ENCODE measurements at regions not wholly inside any gene's neighbourhood (a gene's known extent, or its start where the extent isn't known, plus 50 kb on each side); places are given as distances from the start of the nearest gene placed in this dataset.

GRCh38 chr20:40463171-40463570, 225.9 kb downstream of the MAFB start:
- CTCF ChIA-PET (ENCODE audit: partially characterized antibody) = no interaction called here
- Histone ChIP-seq H3K4me2 (ENCODE audit: insufficient read depth in 1 of 2, low read depth in 2 of 2, low read length in 2 of 2) (no peak overlapping the region), H3K4me1 (replicated peaks in 1 of 4; ENCODE audit: control insufficient read depth in 3 of 4, insufficient read depth in 4 of 4, low read length in 3 of 4) (no peaks in the 10 kb centered on the region), H3K56ac (replicated peaks; ENCODE audit: insufficient read length, low read depth, low read length) (no peak overlapping the region), H2BK12ac (ENCODE audit: low read depth, low read length) (no peak overlapping the region), H3K27ac (ENCODE audit: low read depth, low read length) (no peak overlapping the region), H3K9ac (replicated peaks in 1 of 4; ENCODE audit: extremely low read depth in 1 of 4, low read depth in 3 of 4, low read length in 3 of 4) (no peak overlapping the region), H2BK15ac (ENCODE audit: low read length) (no peak overlapping the region), H4K91ac (replicated peaks; ENCODE audit: insufficient read length, low read length) (peak overlapping the region; percentile 27), H4K20me1 (replicated peaks in 1 of 2; ENCODE audit: control insufficient read depth in 1 of 2, insufficient read depth in 2 of 2, low read length in 2 of 2) (no peaks in the 10 kb centered on the region), H3K27me3 (replicated peaks in 1 of 4; ENCODE audit: control insufficient read depth in 3 of 4, extremely low read depth in 1 of 4, insufficient read depth in 3 of 4, low read length in 3 of 4) (no peaks in the 10 kb centered on the region), H3K9me3 (ENCODE audit: insufficient read depth in 2 of 2, low read depth in 1 of 2, low read length in 1 of 2) (no peaks in the 10 kb centered on the region), H4K5ac (ENCODE audit: insufficient read length, low read depth, low read length) (no peak overlapping the region), H3K79me1 (ENCODE audit: low read depth, low read length) (no peaks in the 10 kb centered on the region), H3K23ac (ENCODE audit: insufficient read length) (no peak overlapping the region), H3K23me2 (ENCODE audit: low read depth, low read length) (no peaks in the 10 kb centered on the region), H4K8ac (ENCODE audit: extremely low read depth, insufficient read depth, low read length) (peak overlapping the region; percentile 45; the same call in 1 of the 2 replicates), H3K4me3 (ENCODE audit: extremely low read depth in 1 of 4, insufficient read depth in 2 of 4, low read depth in 3 of 4, low read length in 4 of 4) (no peak overlapping the region), H2AFZ (ENCODE audit: low read length) (0 out of 2 replicates have a peak overlapping the region, but pooled peaks have one; percentile 6), H2BK120ac (replicated peaks; ENCODE audit: low read depth, low read length) (no peak overlapping the region), H3K18ac (ENCODE audit: extremely low read depth, low read length) (0 out of 2 replicates have a peak overlapping the region, but pooled peaks have one; percentile 11), H2AK5ac (ENCODE audit: low read depth, low read length) (no peak overlapping the region), H3K79me2 (ENCODE audit: control insufficient read depth in 1 of 2, insufficient read depth in 2 of 2, low read length in 2 of 2) (no peaks in the 10 kb centered on the region), H3K36me3 (ENCODE audit: control insufficient read depth in 2 of 4, insufficient read depth in 4 of 4, low read length in 3 of 4) (no peaks in the 10 kb centered on the region), H3K14ac (ENCODE audit: insufficient read length) (no peak overlapping the region), H2BK5ac (ENCODE audit: low read depth, low read length) (peak overlapping the region; percentile 56; the same call in 1 of the 2 replicates), H3K4ac (replicated peaks; ENCODE audit: insufficient read length, low read depth, low read length) (peak overlapping the region; percentile 13), H2BK20ac (ENCODE audit: low read length) (peak overlapping the region; percentile 9; the same call in 1 of the 2 replicates)
- DNase-seq (ENCODE audit: low read depth in 1 of 2, low spot score in 2 of 2) (no peak), FAIRE-seq (no peak)
- WGBS, 2 experiments (ENCODE audit: extremely low coverage in 1 of 2, insufficient coverage in 1 of 2, insufficient read length in 1 of 2, insufficient replicate concordance in 2 of 2, low coverage in 1 of 2, low lambda C conversion rate in 2 of 2, missing lambda C conversion rate in 1 of 2) = 81% methylated on average over 6 of the region's 6 CpGs; no CpG with 5 or more reads in 1 of the 2 experiments
- POLR2A ChIA-PET (ENCODE audit: partially characterized antibody) = no interaction called here
- TF ChIP-seq MAX (IDR thresholded peaks at IDR 0.05) (no peak), SAP30 (IDR thresholded peaks at IDR 0.05; ENCODE audit: insufficient read depth, insufficient replicate concordance, low read length) (no peak), CREB1 (IDR thresholded peaks at IDR 0.05) (no peak), CTCF (IDR thresholded peaks at IDR 0.05; ENCODE audit: control extremely low read depth in 1 of 3, insufficient read depth in 1 of 3, low read depth in 1 of 3, low read length in 3 of 3) (no peak), SIRT6 (IDR thresholded peaks at IDR 0.05; ENCODE audit: low read length) (no peak), KDM5A (IDR thresholded peaks at IDR 0.05; ENCODE audit: low read length) (no peak), GABPA (IDR thresholded peaks at IDR 0.05; ENCODE audit: borderline replicate concordance, insufficient read depth, low read length) (no peak), KDM1A (IDR thresholded peaks at IDR 0.05; ENCODE audit: borderline replicate concordance, low read length) (no peak), TBP (IDR thresholded peaks at IDR 0.05; ENCODE audit: low read depth, low read length) (no peak), SUZ12 (IDR thresholded peaks at IDR 0.05; ENCODE audit: low read length) (no peak), EGR1 (IDR thresholded peaks at IDR 0.05; ENCODE audit: borderline replicate concordance, low read depth, low read length) (no peak), RBBP5 (IDR thresholded peaks at IDR 0.05; ENCODE audit: borderline replicate concordance, low read depth, low read length) (no peak)
